Neuronal stem cell (in vitro differentiated cells): ENCODE measurements at regions not wholly inside any gene's neighbourhood (a gene's known extent, or its start where the extent isn't known, plus 50 kb on each side); places are given as distances from the start of the nearest gene placed in this dataset.

Experiments
- DNase-seq: peaks from one replicate; pipeline ENCODE4 v3.0.0-alpha.2; 2013; ENCODE audit warnings: low spot score
- H2AFZ ChIP-seq: one replicate; pipeline ENCODE4 v1.6.1; 2013; ENCODE audit warnings: mild to moderate bottlenecking, low read length, inconsistent platforms
- H2AK5ac ChIP-seq: 2 replicates; pipeline ENCODE4 v1.6.1; 2013; ENCODE audit warnings: low read depth, mild to moderate bottlenecking, inconsistent platforms, low read length, moderate library complexity, mixed read lengths
- H2BK120ac ChIP-seq: 2 replicates; pipeline ENCODE4 v1.6.1; 2013; ENCODE audit warnings: low read depth, mild to moderate bottlenecking, inconsistent platforms, low read length, moderate library complexity, mixed read lengths
- H2BK12ac ChIP-seq: one replicate; pipeline ENCODE4 v1.6.1; 2013; ENCODE audit warnings: low read length, inconsistent platforms
- H2BK15ac ChIP-seq: 2 replicates; pipeline ENCODE4 v1.6.1; 2013; ENCODE audit warnings: mild to moderate bottlenecking, low read length, inconsistent platforms, mixed read lengths
- H2BK5ac ChIP-seq: one replicate; pipeline ENCODE4 v1.6.1; 2013; ENCODE audit warnings: inconsistent platforms, mild to moderate bottlenecking, low read length, moderate library complexity
- H3K14ac ChIP-seq: one replicate; pipeline ENCODE4 v1.6.1; 2013; ENCODE audit warnings: low read length, inconsistent platforms
- H3K18ac ChIP-seq: 2 replicates; pipeline ENCODE4 v1.6.1; 2013; ENCODE audit warnings: low read length, inconsistent platforms
- H3K23ac ChIP-seq: 2 replicates; pipeline ENCODE4 v1.6.1; 2013; ENCODE audit warnings: low read depth, mild to moderate bottlenecking, mixed read lengths, low read length, inconsistent platforms; ENCODE audit not compliant: poor library complexity
- H3K27ac ChIP-seq: replicated peaks from 3 replicates; pipeline ENCODE4 v1.5.1; 2013; ENCODE audit warnings: low read length, inconsistent platforms
- H3K27me3 ChIP-seq, 3 experiments: 2 replicates each; pipeline ENCODE4 v1.6.1; 2013; ENCODE audit warnings: low read length in 3 of 3, mild to moderate bottlenecking in 2 of 3, inconsistent platforms in 1 of 3, low read depth in 1 of 3, mixed read lengths in 1 of 3, moderate library complexity in 1 of 3; ENCODE audit not compliant: control insufficient read depth in 3 of 3, insufficient read depth in 3 of 3
- H3K36me3 ChIP-seq, 2 donors: replicated peaks in 1 of 2; 2 replicates each; pipeline ENCODE4 v1.6.1; 2013; ENCODE audit warnings: low read length in 2 of 2; ENCODE audit not compliant: control insufficient read depth in 2 of 2, insufficient read depth in 2 of 2
- H3K4ac ChIP-seq: 2 replicates; pipeline ENCODE4 v1.6.1; 2013; ENCODE audit warnings: inconsistent platforms, mild to moderate bottlenecking, low read length, moderate library complexity
- H3K4me1 ChIP-seq, 2 donors: 1 replicate in 1 of 2; 2 replicates in 1 of 2; pipeline ENCODE4 v1.6.1; 2013; ENCODE audit warnings: low read length in 2 of 2, low read depth in 1 of 2; ENCODE audit not compliant: control insufficient read depth in 2 of 2, insufficient read depth in 1 of 2
- H3K4me2 ChIP-seq: one replicate; pipeline ENCODE4 v1.6.1; 2013; ENCODE audit warnings: mild to moderate bottlenecking, low read length, inconsistent platforms; ENCODE audit not compliant: insufficient read depth, poor library complexity, severe bottlenecking
- H3K4me3 ChIP-seq, 2 donors: 2 replicates each; pipeline ENCODE4 v1.5.1; 2013; ENCODE audit warnings: low read length in 2 of 2, mild to moderate bottlenecking in 2 of 2, inconsistent platforms in 1 of 2, moderate library complexity in 1 of 2
- H3K79me1 ChIP-seq: one replicate; pipeline ENCODE4 v1.6.1; 2013; ENCODE audit warnings: low read depth, mild to moderate bottlenecking, inconsistent platforms, low read length, moderate library complexity
- H3K9ac ChIP-seq: one replicate; pipeline ENCODE4 v1.6.1; 2013; ENCODE audit warnings: mild to moderate bottlenecking, low read depth, low read length, inconsistent platforms; ENCODE audit not compliant: poor library complexity
- H3K9me3 ChIP-seq, 2 donors: replicated peaks in 1 of 2; 2 replicates each; pipeline versions ENCODE3 to v1.6.1; 2013; ENCODE audit warnings: low read length in 2 of 2, mild to moderate bottlenecking in 2 of 2, inconsistent platforms in 1 of 2, low read depth in 1 of 2, mixed read lengths in 1 of 2, moderate library complexity in 1 of 2; ENCODE audit not compliant: control insufficient read depth in 2 of 2, insufficient read depth in 1 of 2
- H4K8ac ChIP-seq: one replicate; pipeline ENCODE4 v1.6.1; 2013; ENCODE audit warnings: low read depth, mild to moderate bottlenecking, inconsistent platforms, low read length, moderate library complexity
- H4K91ac ChIP-seq: one replicate; pipeline ENCODE4 v1.6.1; 2013; ENCODE audit warnings: low read length, low read depth, mild to moderate bottlenecking, inconsistent platforms; ENCODE audit not compliant: poor library complexity
- WGBS, 2 donors: extraction: QIAGEN DNeasy Blood & Tissue Kit; methylation state at CpG; one replicate each; pipeline ENCODE4 v1.1.7; 2013; ENCODE audit warnings: missing lambda C conversion rate in 2 of 2, mixed read lengths in 1 of 2; ENCODE audit not compliant: insufficient read length in 2 of 2, insufficient replicate concordance in 1 of 2; ENCODE audit errors: extremely low coverage in 2 of 2; 5-methylcytosine and 5-hydroxymethylcytosine counted together

GRCh38 chr12:60252359-60253096 lies 656.7 kb downstream of the SLC16A7 start:
- WGBS, 2 donors = no CpG with 5 or more reads among the region's 7 CpGs
- H3K79me1 ChIP-seq = no peaks in the 10 kb centered on the region
- H2BK15ac ChIP-seq = no peak overlapping the region
- no peaks in the 10 kb centered on the region for H3K9me3 ChIP-seq
- H3K27ac ChIP-seq = no peak overlapping the region
- no peak overlapping the region for H2BK5ac ChIP-seq
- no peak overlapping the region for H4K91ac ChIP-seq
- no peak overlapping the region for H3K14ac ChIP-seq
- H3K4me1 ChIP-seq = no peaks in the 10 kb centered on the region
- no peak overlapping the region for H3K9ac ChIP-seq
- no peak overlapping the region for H3K4ac ChIP-seq
- H3K18ac ChIP-seq = no peak overlapping the region
- no peak overlapping the region for H2AK5ac ChIP-seq
- H3K4me3 ChIP-seq = no peak overlapping the region
- no peak overlapping the region for H3K4me2 ChIP-seq
- H3K27me3 ChIP-seq = no peaks in the 10 kb centered on the region
- no peaks in the 10 kb centered on the region for H3K36me3 ChIP-seq
- no peak for DNase-seq
- H2BK120ac ChIP-seq = no peak overlapping the region
- no peak overlapping the region for H3K23ac ChIP-seq
- H2AFZ ChIP-seq = no peak overlapping the region
- H4K8ac ChIP-seq = no peak overlapping the region
- H2BK12ac ChIP-seq = no peak overlapping the region

GRCh38 chr12:60255044-60255443 lies 659.2 kb downstream of the SLC16A7 start:
- no peak overlapping the region for H3K4me3 ChIP-seq
- no peaks in the 10 kb centered on the region for H3K4me1 ChIP-seq
- no peak for DNase-seq
- H3K9ac ChIP-seq = no peak overlapping the region
- no peaks in the 10 kb centered on the region for H3K36me3 ChIP-seq
- no peak overlapping the region for H2AK5ac ChIP-seq
- H2BK15ac ChIP-seq = no peak overlapping the region
- no peak overlapping the region for H2AFZ ChIP-seq
- H3K79me1 ChIP-seq = no peaks in the 10 kb centered on the region
- H3K9me3 ChIP-seq = no peaks in the 10 kb centered on the region
- no peak overlapping the region for H3K4me2 ChIP-seq
- no peak overlapping the region for H3K4ac ChIP-seq
- no peak overlapping the region for H4K91ac ChIP-seq
- H2BK120ac ChIP-seq = no peak overlapping the region
- H3K27me3 ChIP-seq = no peaks in the 10 kb centered on the region
- H3K14ac ChIP-seq = no peak overlapping the region
- H3K23ac ChIP-seq = no peak overlapping the region
- H3K18ac ChIP-seq = no peak overlapping the region
- H4K8ac ChIP-seq = no peak overlapping the region
- H2BK12ac ChIP-seq = no peak overlapping the region
- no CpG with 5 or more reads among the region's 1 CpG for WGBS, 2 donors
- H2BK5ac ChIP-seq = no peak overlapping the region
- H3K27ac ChIP-seq = no peak overlapping the region

GRCh38 chr12:60257063-60257462 lies 661.2 kb downstream of the SLC16A7 start:
- H3K18ac ChIP-seq = no peak overlapping the region
- no peaks in the 10 kb centered on the region for H3K9me3 ChIP-seq
- no peak overlapping the region for H4K8ac ChIP-seq
- WGBS, 2 donors = no CpG with 5 or more reads among the region's 1 CpG
- no peaks in the 10 kb centered on the region for H3K36me3 ChIP-seq
- no peak overlapping the region for H2BK120ac ChIP-seq
- no peak overlapping the region for H3K9ac ChIP-seq
- no peaks in the 10 kb centered on the region for H3K4me1 ChIP-seq
- no peak overlapping the region for H2BK15ac ChIP-seq
- H2AFZ ChIP-seq = no peak overlapping the region
- no peak overlapping the region for H3K4ac ChIP-seq
- H3K4me2 ChIP-seq = no peak overlapping the region
- no peak for DNase-seq
- no peaks in the 10 kb centered on the region for H3K79me1 ChIP-seq
- no peak overlapping the region for H3K14ac ChIP-seq
- no peak overlapping the region for H3K27ac ChIP-seq
- no peak overlapping the region for H2BK5ac ChIP-seq
- H2BK12ac ChIP-seq = no peak overlapping the region
- no peak overlapping the region for H4K91ac ChIP-seq
- H3K27me3 ChIP-seq = no peaks in the 10 kb centered on the region
- H3K23ac ChIP-seq = no peak overlapping the region
- no peak overlapping the region for H2AK5ac ChIP-seq
- H3K4me3 ChIP-seq = no peak overlapping the region

- Histone ChIP-seq H3K4me2 (no peak overlapping the region), H3K27ac (no peak overlapping the region), H2BK15ac (no peak overlapping the region), H3K4ac (no peak overlapping the region), H4K8ac (no peak overlapping the region), H3K23ac (no peak overlapping the region), H4K91ac (no peak overlapping the region), H2AFZ (no peak overlapping the region), H3K4me1 (no peaks in the 10 kb centered on the region), H3K14ac (no peak overlapping the region), H3K9ac (no peak overlapping the region), H2BK5ac (no peak overlapping the region), H3K9me3 (no peaks in the 10 kb centered on the region), H3K27me3 (no peaks in the 10 kb centered on the region), H3K18ac (no peak overlapping the region), H3K36me3 (no peaks in the 10 kb centered on the region), H3K79me1 (no peaks in the 10 kb centered on the region), H2AK5ac (no peak overlapping the region), H2BK12ac (no peak overlapping the region), H3K4me3 (no peak overlapping the region), H2BK120ac (no peak overlapping the region)
- DNase-seq = no peak
- WGBS, 2 donors = no CpG with 5 or more reads among the region's 3 CpGs
Measured at GRCh38 chr12:60259225-60259624, 663.4 kb downstream of the SLC16A7 start.
